ENCODE measurements at regions not wholly inside any gene's neighbourhood (a gene's known extent, or its start where the extent isn't known, plus 50 kb on each side); places are given as distances from the start of the nearest gene placed in this dataset.
A peak's percentile ranks its signal among the peaks of the same experiment; 100 is the strongest.

DNA sequence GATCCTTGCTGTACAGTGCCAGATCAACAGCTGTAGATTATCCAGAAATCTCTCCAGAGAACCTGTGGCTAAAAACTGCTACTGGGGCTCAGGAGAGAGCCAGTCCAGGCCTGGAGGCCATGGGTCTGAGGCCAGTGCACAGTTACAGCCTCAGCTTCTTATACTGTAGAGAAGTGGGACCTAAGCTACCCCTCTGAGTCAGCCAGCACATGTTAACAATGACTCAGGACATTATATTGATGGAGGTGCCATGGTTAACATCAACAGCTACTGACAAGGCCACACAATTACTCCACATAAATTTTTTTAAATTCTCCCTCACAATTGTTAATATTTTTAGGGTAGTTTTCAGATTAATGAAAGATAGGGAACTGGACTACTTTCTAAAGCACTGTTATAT is 138.5 kb downstream of the RBM26 start:
- no peak for DNase-seq (ENCODE audit: low spot score)

DNA sequence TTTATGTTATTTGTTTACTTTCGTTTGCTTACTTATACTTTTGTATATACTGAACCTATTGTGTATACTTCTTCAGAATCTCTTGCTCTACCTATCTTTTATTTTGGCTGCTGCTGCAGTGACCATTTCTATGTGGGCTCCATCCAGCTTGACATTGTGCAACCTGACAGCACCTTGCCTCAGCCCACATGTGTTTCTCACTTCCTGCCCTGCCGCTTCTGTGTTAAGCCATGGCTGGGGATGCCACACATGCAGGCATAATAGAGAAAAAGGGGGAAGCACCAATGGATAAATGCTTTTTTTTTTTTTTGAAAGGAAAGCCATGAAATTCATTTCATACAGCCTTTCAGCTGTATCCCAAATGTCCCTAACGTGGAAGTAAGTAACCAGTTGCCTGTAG is 147.6 kb downstream of the RBM26 start:
- DNase-seq (ENCODE audit: low spot score) = no peak

DNA sequence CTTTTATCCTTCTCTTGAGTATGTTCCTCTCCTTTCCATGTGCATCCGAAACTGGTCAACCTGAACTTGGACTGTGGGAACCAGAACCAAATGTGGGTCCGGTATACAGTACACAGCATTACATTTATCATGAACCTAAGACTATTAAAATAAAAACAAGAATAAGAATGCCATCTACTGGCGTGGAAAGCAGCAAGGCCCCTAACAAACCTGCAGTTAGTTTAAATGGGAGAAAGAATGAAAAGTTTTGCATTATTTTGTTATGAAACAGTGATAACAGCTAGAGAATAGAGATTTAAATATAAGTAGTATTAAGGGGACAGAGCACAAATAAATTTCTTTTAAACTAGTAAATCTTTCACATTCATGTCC is 159.5 kb downstream of the RBM26 start:
- no peak for DNase-seq (ENCODE audit: low spot score)

DNA sequence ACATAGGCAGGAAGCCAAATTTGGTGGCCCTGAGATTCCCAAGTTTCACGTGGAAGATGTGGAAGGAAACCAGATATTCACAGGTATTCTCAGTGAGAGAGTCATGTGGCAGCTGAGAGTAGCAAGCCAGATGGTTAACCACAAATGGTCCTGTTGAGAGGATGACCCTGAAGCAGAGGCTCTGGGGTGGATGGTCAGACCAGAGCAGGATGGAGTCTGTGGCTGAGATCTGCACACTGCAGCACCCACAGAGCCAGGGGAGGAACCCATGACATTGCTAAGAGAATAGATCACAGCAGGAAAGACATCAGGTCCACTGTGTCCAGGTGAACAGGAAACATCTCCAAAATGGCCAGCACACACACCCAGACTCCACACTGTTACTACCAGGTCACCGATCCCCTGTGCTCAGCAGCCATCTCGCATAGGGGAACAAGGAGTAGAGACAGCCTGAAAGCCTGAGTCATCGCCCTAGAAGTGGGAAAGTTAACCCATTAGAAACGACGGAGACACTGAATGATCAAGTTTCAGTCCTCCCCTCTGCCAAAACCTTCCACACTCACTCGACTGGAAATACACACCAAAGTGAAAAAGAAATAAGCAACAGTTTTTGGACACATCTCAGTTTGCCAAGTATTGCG is 160.0 kb downstream of the RBM26 start:
- peak; percentile 7 for DNase-seq (ENCODE audit: low spot score)

DNA sequence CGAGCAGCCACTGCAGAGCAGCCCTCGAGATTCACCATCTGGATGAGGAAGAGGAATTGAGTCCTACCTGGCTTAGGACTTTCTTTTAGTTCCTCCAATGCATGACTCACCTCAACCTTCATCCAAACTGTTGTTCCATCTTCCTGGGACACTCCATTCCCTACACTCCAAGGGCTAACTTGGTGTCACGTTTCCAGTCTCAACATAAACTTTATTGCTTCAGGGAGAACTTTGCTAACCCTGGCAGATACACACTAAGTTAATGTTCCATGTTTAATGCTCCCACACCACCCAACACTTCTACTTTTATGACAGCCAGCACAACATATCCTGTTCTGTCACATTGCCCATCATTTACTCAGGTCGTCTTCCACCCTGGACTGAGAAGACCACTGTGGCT is 164.4 kb downstream of the RBM26 start:
- no peak for DNase-seq (ENCODE audit: low spot score)

DNA sequence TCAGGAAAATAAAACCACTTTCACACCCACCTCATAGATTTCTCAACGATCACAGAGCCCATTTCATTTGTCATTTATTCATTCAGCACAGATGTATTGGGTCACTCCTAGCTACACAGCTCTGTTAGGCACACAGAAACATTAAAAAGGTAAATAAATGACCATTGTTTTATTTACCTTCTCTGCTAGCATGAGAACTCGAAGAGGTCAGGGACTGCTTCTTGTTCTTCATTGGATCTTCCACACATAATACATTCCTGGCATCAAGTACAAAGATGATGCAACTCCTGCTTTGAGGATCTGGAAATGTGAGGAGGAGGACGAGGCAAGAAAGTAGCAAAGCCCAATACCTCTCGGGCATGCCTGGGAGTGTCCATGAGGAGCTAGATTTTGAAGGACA is 168.1 kb downstream of the RBM26 start:
- no peak for DNase-seq (ENCODE audit: low spot score)

DNA sequence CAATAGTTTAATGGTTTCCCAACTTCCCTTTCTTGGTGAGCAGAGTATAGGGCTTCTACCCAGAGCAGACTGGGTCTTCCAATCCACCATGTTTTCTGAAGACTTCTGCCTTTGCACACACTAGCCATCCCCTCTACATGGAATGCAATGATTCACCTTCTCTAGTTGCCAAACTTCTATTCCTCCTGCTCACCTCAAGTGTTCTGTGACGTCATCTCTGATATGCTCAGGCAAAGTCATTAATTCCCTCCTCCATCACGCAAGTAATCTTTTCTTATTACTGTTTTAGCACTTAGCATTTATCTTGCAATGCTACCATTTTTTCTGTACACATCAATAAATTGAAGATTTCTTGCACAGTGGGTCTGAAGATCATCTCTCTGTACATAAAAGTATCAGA is 174.2 kb downstream of the RBM26 start:
- DNase-seq (ENCODE audit: low spot score) = no peak

DNA sequence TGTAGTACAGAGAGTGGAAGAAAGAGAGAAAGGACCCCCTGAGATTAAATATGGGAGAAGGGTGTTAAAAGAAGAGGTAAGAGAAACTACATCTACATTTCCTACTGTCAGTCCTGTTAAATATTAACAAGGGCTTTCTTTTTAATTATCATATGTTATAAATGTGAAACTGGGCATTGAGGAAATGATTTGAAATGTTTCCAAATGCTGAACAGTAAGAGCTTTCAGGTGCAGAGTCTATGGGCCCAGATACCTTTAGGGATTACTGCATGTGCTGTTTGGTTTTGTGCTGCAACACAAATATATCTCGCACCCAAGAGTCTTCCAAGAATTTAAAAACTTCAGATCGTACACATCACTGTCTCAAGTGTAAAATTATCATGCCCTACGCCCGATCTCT is 176.3 kb downstream of the RBM26 start:
- DNase-seq (ENCODE audit: low spot score) = no peak

DNA sequence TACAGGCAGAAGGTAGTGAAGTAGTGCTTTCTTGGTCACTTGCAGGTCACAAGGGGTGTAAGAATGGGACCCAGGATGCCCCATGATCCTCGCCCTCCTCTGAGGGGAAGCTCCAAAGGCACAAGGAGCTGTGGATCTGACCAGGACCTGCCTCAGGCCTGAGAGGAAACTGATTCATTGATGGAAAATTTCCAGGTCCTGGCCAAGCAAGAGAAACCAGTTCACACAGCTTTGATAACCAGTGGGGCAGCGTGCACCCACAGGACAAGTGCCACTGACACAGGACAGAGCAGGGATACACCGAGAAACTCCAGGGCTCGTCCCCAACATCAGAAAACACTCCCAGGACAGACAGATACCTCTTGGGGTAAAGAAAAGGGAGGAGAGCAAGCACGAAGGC is 177.1 kb downstream of the RBM26 start:
- DNase-seq (ENCODE audit: low spot score) = no peak

DNA sequence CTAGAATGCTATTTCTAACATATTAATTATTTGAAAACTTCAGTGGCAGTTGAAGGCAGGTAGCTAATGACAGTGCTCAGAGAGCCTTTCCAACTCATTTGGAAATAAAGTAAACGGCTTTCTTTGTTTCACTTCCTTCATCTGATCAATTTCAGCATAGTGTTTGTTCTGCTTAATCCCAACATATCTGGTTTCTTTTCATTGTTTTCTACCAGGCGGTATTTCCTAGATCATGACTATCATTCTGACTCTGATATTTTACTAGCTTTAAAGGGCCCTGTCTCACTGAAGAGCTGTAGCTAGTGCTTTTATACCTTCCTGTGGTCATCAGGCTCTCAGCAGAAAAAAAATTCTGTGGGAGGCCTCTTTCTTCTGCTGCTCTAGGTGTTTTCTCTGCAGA is 178.6 kb downstream of the RBM26 start:
- no peak for DNase-seq (ENCODE audit: low spot score)

DNA sequence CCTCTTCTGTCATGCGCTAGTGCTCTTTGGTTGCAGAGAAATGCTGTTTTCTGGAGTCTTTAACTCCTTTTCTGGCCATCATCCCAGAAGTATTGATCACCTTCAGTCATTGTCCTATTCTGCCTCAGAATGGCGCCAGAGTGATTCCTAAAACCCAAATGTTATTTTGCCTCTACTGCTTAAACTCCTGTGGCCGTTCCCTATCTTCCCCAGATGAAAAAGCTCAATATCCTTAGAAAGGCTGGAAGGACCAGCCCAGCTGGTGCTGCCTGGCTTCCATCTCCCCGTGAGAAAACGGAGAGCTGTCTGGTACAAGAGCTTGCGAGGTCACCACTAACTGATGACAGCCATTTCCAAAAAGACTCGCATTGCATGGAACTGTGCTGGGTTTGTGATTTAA is 179.1 kb downstream of the RBM26 start:
- DNase-seq (ENCODE audit: low spot score) = no peak

DNA sequence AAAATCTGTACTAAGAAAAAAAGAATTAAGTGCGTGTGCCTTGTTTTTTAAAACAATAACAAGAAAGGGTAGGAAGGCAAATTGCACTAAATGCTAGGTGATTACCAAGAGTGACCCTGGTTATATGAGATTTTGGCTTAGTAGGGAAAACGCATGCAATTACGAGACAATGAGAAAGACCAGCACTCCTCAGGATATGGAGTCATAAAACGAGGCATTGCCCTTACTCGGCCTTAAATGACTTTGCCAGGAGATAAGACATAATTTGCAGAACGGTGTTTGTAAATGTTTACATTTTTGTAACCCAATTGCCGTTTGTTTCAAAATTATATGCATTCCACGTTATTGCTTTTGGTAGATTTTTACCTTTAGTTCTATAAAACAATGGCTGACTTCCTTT is 179.8 kb downstream of the RBM26 start:
- no peak for DNase-seq (ENCODE audit: low spot score)

DNA sequence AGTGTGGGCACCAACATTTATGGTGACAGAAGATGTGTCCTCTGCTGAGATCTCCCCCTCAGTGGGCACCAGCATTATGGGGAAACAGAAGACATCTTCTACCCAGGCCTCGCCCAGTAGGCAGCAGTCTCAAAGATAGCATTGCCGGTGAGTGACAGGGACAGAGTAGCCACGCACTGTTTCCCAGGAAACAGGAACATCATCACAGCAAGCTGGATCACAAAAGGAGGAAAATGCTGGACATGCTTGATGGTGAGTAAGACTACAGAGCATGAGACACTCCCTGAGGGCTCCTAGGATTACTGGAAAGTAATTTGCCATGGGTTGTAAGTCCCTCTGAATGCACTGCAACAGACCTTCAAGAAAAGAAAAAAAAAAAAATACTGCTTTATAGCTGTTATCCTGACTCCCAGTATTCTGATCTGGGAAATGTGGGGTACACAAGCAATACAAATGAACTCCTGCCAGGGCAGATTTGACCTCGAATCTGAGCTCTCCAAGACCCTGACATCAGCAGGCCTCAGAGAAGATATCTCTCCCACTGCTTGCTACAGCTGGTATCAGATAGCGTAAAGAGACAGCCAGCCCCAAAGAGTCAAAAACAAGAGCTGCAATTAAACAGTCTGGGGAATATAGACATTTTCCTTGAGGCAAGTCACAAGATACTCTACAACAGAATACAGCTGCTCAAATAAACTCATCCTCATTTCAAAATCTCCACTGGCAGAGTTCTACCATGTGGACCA is 180.4 kb downstream of the RBM26 start:
- no peak for DNase-seq (ENCODE audit: low spot score)

DNA sequence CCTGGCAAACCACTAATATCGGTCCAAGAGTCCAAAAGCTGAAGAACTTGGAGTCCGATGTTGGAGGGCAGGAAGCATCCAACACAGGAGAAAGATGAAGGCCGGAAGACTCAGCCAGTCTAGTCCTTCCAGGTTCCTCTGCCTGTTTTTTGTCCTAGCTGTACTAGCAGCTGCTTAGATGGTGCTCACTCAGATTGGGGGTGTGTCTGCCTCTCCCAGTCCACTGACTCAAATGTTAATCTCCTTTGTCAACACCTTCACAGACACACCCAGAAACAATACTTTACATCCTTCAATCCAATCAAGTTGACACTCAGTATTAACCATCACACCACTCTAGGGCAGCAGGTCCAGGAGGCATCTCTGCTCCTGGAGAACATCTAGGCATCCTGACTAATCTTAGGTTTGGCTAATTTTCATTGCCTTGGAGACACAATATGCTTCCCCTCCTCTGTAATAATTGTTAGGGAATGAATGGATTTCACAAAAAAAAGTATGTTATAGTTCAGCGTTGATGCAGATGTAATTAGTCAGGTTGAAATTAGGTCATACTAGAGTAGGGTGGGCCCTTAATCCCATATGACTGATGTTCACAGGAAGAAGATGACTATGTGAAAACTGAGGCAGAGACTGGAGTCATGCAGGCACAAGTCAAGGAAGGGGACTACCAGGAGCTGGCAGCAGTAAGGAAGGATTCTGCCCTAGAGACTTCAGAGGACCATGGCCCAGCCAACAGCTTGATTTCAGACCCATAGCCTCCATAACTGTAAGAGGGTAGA is 183.4 kb downstream of the RBM26 start:
- DNase-seq (ENCODE audit: low spot score) = no peak

DNA sequence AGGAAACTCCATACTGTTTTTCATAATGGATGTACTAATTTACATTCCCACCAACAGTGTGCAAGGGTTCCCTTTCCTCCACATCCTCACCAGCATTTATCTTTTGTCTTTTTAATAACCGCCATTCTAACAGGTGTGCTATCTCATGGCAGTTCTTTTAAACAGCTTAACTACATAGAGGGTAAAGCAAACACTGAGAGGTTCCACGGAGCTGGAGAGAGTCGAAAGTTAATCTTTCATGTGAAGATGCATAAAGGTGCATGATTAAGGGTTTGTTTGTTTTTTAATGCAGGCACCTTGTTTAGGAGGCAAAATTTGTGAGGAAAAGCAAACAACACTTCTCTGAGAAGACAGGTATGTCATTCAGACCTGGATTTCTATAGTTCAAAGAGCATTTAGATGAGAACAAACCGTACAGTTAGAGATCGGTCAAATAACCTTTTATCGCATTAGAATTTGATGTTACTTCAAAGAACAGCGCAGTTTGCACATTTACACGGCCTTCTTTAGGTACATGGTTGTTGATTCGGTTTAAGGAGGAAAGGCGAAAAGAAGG is 193.9 kb downstream of the RBM26 start:
- DNase-seq (ENCODE audit: low spot score) = no peak

DNA sequence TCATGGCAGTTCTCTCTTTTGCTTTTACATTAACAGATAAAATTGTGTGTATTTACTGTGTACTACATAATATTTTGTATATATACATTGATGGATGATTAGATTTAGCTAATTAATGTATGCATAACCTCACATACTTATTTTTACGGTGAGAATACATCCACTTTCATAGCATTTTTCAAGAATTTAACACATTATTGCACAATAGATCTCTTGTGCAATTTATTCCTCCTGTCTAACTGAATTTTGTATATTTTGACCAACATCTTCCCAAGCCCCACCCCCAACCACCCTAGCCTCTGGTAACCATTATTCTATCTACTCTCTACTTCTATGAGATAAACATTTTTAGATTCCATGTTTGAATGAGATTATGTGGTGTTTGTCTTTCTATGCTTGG is 194.7 kb downstream of the RBM26 start:
- no peak for DNase-seq (ENCODE audit: low spot score)

DNA sequence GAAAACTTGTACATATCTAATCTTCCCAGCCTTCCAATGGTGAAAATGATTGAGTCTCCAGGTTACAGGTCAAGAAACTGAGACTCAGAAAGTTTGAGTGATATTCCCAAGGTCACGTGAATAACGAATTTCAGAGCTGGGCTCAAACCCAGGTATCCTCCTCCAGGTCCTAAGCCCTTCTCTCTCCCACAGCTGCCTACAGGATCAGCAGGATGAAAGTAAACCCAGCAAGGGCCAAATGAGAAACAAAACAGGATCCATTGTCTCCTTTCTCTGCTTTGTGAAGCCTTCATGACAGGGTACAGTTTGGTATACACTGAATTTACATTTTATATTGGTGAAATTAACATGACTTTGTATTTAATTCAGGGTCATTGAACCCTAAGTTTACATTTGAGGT is 208.1 kb downstream of the RBM26 start:
- no peak for DNase-seq (ENCODE audit: low spot score)

DNA sequence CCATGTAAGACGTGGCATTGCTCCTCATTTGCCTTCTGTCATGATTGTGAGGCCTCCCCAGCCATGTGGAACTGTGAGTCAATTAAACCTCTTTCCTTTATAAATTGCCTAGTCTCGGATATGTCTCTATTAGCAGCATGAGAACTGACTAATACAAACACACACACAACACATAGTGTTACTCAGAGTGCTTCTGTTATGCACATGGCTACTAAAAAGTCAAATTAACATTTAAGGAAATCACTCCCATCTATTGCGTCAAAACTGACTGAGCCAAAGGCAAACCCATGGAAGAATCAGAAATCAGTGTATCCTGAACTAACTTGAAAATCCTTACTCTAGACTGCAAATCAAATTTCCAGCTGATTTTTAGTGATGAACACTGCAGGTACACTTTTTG is 209.2 kb downstream of the RBM26 start:
- DNase-seq (ENCODE audit: low spot score) = no peak

DNA sequence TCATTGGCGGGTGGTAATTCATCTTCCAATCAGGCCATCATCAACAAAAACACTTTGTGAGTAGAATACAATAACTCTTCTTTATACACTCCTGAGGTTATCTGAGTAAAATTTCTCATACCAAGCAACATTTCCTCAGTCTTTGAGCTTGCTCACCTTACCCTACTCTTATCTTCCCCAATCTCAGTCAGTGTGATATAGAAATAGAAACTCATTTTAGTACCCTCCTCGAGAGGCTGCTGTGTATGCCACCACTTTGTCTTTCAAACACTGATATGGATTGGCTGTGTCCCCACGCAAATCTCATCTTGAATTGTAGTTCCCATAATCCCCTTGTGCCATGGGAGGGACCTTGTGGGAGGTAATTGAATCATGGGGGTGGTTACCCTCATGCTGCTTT is 209.7 kb downstream of the RBM26 start:
- DNase-seq (ENCODE audit: low spot score) = no peak

DNA sequence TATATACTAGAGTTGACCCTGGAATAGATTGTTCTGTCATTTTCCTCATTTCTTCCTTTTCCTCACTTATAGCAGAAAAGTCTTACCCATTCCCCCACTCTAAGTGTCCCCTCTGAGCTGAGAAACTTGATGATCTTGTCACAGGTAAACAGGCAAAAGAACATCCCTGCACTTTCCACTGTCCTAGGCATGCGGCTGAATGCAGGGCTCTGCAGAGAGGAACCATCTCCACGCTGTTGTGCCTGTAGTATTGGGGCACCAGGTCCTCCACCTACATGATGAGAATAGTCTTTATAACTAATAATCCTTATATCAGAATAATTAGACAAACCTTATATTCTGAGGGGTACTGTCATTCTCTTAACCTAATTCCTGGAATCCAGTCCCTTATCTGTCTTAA is 211.3 kb downstream of the RBM26 start:
- DNase-seq (ENCODE audit: low spot score) = no peak

DNA sequence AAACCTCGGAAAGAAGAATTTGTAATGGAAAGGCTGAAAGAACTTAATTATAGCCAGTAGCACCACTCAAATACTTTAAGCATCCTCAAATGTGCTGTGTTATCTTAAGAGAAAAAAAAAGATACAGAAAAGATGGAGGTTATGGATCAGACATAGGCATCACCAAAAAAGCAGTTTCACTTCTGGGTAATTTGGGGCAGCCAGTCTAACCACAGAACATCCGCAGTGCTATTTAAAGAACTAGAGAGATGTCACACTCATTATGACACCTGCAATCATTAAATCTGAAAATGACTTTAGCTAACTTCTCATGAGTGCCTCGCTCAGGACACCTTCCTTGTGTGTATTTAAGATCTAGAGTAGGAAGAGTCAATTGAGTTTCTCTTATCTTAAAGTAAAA is 211.8 kb downstream of the RBM26 start:
- DNase-seq (ENCODE audit: low spot score) = no peak

DNA sequence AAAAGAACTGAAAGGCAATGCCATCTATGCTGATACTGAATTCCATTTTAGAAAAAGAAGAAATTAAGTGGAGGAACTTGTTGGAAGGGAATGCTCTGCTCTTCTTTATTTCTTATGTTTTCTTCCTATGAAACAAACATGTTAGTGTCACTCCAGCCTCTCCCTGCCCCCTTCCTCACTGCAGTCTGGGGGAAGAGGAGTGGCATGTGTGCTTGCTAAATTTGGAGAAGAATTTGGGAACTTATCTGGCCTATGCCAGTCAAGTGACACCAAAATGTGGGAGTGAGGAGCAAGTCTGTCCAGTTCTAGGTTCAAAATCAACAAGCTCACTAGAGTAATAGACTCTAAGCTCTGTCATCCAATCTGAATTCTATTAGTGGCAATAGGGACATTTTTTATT is 214.6 kb downstream of the RBM26 start:
- no peak for DNase-seq (ENCODE audit: low spot score)

DNA sequence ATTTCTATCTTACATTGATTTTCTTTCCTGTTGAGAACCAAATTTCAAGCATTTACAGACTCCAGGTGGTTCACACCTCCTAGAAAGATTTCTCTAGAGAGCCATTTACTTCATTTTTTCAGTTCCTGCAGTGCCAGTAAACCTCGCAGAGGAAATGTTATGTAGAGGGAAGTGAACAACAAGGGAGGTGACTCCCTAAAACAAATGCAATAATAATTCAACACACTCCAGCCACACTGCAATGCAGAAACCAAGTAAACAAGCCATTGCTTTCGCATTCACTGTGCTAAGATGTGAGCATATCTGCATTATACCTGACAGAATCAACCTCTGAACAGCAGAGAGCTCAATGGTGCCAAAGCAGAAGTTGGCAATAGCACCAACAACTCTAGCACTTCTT is 215.1 kb downstream of the RBM26 start:
- DNase-seq (ENCODE audit: low spot score) = no peak
